K562 (cell line): ENCODE measurements at regions not wholly inside any gene's neighbourhood (a gene's known extent, or its start where the extent isn't known, plus 50 kb on each side); places are given as distances from the start of the nearest gene placed in this dataset.

Experiments
- ATAC-seq: fragments of 200-7000 bp; cut with Tn5 transposase; 3 replicates; pipeline ENCODE4 v1.9.1; 2020; ENCODE audit warnings: moderate library complexity
- BruUV-seq: library from RNA; stranded (reverse); fragments of 400-500 nt; replicated peaks from 2 replicates; lab custom pipeline; 2021; lab: Mats Ljungman, UMichigan
- CTCF ChIA-PET: fragments of 300-600 bp; formaldehyde crosslinking; extraction: SDS; loops from one replicate; lab custom pipeline; 2021; ENCODE audit warnings: low intra/inter-chr PET ratio; lab: Yijun Ruan, JAX
- POLR2A ChIA-PET: fragments of 300-600, 350-650 bp; sonication (Branson Sonifier 250); formaldehyde crosslinking; extraction: SDS; loops from one replicate; lab custom pipeline; 2021; ENCODE audit warnings: antibody characterized with exemption, inconsistent platforms; lab: Yijun Ruan, JAX
- DNase-seq, 4 experiments: peaks; one replicate each; pipeline versions ENCODE4 v3.0.0 to v3.0.0-alpha.2; 2011 to 2018; ENCODE audit warnings: low spot score in 3 of 4, mixed read lengths in 3 of 4; ENCODE audit errors: extremely low read depth in 1 of 4
- FAIRE-seq: peaks from 2 replicates; lab custom pipeline; 2011; peaks lifted over from hg19 to GRCh38; lab: Jason Lieb, UNC
- H2AFZ ChIP-seq: 2 replicates; pipeline ENCODE4 v1.6.0; 2011; ENCODE audit warnings: low read depth, low read length, control low read depth, inconsistent platforms
- H3K27ac ChIP-seq: fragments of 200-600 bp; 3 replicates; pipeline ENCODE4 v1.8.0; 2011; ENCODE audit warnings: low read depth, mild to moderate bottlenecking, control low read depth, inconsistent platforms, low read length, moderate library complexity, mixed read lengths; ENCODE audit errors: extremely low read depth
- H3K27me3 ChIP-seq, 2 experiments: fragments of 300-600 bp in 1 of 2; 2 replicates in 1 of 2; 3 replicates in 1 of 2; pipeline versions ENCODE4 v1.6.0 to v1.8.0; 2011; ENCODE audit warnings: inconsistent platforms in 2 of 2, low read length in 2 of 2, mild to moderate bottlenecking in 1 of 2, mixed read lengths in 1 of 2, moderate library complexity in 1 of 2; ENCODE audit not compliant: control insufficient read depth in 2 of 2, insufficient read depth in 2 of 2
- H3K36me3 ChIP-seq: fragments of 300-600 bp; 3 replicates; pipeline ENCODE4 v1.8.0; 2011; ENCODE audit warnings: mild to moderate bottlenecking, low read length, inconsistent platforms; ENCODE audit not compliant: control insufficient read depth, insufficient read depth
- H3K4me1 ChIP-seq, 2 experiments: fragments of 200-600 bp in 1 of 2; replicated peaks in 1 of 2; 2 replicates in 1 of 2; 3 replicates in 1 of 2; pipeline versions ENCODE4 v1.5.1 to v1.8.0; 2011; ENCODE audit warnings: inconsistent platforms in 2 of 2, low read length in 2 of 2, mild to moderate bottlenecking in 1 of 2, mixed read lengths in 1 of 2, moderate library complexity in 1 of 2; ENCODE audit not compliant: control insufficient read depth in 2 of 2, insufficient read depth in 2 of 2
- H3K4me2 ChIP-seq: 2 replicates; pipeline ENCODE4 v1.6.1; 2011; ENCODE audit warnings: low read length, control low read depth, inconsistent platforms, mixed read lengths; ENCODE audit not compliant: insufficient read depth
- H3K4me3 ChIP-seq: fragments of 200-600 bp; sonication (generic), shearing (Covaris generic); 2 replicates; pipeline ENCODE4 v1.5.1; 2016; ENCODE audit warnings: control low read depth, inconsistent platforms
- H3K79me2 ChIP-seq: fragments of 200-600 bp; 3 replicates; pipeline ENCODE4 v1.8.0; 2011; ENCODE audit warnings: low read length, inconsistent platforms; ENCODE audit not compliant: control insufficient read depth, insufficient read depth
- H3K9ac ChIP-seq, 2 experiments: 2 replicates each; pipeline versions ENCODE4 v1.6.0 to v1.6.1; 2011; ENCODE audit warnings: low read depth in 2 of 2, low read length in 2 of 2, control low read depth in 1 of 2, inconsistent platforms in 1 of 2, mild to moderate bottlenecking in 1 of 2, mixed read lengths in 1 of 2; ENCODE audit not compliant: insufficient read depth in 1 of 2
- H3K9me1 ChIP-seq: one replicate; pipeline ENCODE4 v1.6.0; 2011; ENCODE audit warnings: inconsistent platforms, mild to moderate bottlenecking, low read length, moderate library complexity; ENCODE audit not compliant: control insufficient read depth, insufficient read depth
- H3K9me3 ChIP-seq: replicated peaks from 2 replicates; pipeline ENCODE4 v1.5.1; 2011; ENCODE audit warnings: low read depth, low read length, inconsistent platforms; ENCODE audit not compliant: control insufficient read depth, insufficient read depth
- H4K20me1 ChIP-seq: replicated peaks from 2 replicates; pipeline ENCODE4 v1.6.1; 2011; ENCODE audit warnings: low read length, inconsistent platforms, mixed read lengths; ENCODE audit not compliant: control insufficient read depth, insufficient read depth
- DDX20 ChIP-seq: fragments of 450-650 bp; IDR thresholded peaks from 2 replicates; pipeline ENCODE4 v1.6.1; 2016; ENCODE audit warnings: missing genetic modification characterization, low read depth, mild to moderate bottlenecking, missing compliant biosample characterization, moderate library complexity
- FOXM1 ChIP-seq, 2 experiments: fragments of 450-650 bp in 1 of 2; sonication (generic) in 1 of 2; formaldehyde crosslinking in 1 of 2; IDR thresholded peaks; 2 replicates each; pipeline versions ENCODE4 v1.6.1 to v1.9.0; 2017 to 2022; ENCODE audit warnings: low read depth in 2 of 2, mild to moderate bottlenecking in 2 of 2, missing genetic modification reagents in 1 of 2, moderate library complexity in 1 of 2
- HES1 ChIP-seq: fragments of 450-650 bp; IDR thresholded peaks from 2 replicates; pipeline ENCODE4 v1.6.1; 2016; ENCODE audit warnings: low read depth, mild to moderate bottlenecking, moderate library complexity
- HINFP ChIP-seq: fragments of 450-650 bp; conservative IDR thresholded peaks from 2 replicates; pipeline ENCODE4 v1.6.1; 2016; ENCODE audit warnings: missing genetic modification characterization, low read depth, mild to moderate bottlenecking, control low read depth, missing compliant biosample characterization
- NELFE ChIP-seq: IDR thresholded peaks from 2 replicates; pipeline ENCODE4 v1.6.1; 2011; ENCODE audit warnings: mild to moderate bottlenecking; ENCODE audit not compliant: insufficient read depth, insufficient read length
- RBM34 ChIP-seq: fragments of 200-400 bp; formaldehyde crosslinking; IDR thresholded peaks from 2 replicates; pipeline ENCODE4 v1.6.1; 2018; ENCODE audit warnings: low read length, borderline replicate concordance; ENCODE audit not compliant: insufficient read depth
- SMARCA4 ChIP-seq: fragments of 450-650 bp; IDR thresholded peaks from 2 replicates; pipeline ENCODE4 v1.6.1; 2016
- STAG1 ChIP-seq: sonication (generic); formaldehyde crosslinking; IDR thresholded peaks from 2 replicates; pipeline ENCODE4 v1.5.0; 2020; ENCODE audit warnings: missing genetic modification reagents, borderline replicate concordance
- TBL1XR1 ChIP-seq, 2 experiments: IDR thresholded peaks; 2 replicates each; pipeline ENCODE4 v1.6.1; 2012; ENCODE audit warnings: improper control_type of control experiment in 2 of 2, low read length in 2 of 2, mild to moderate bottlenecking in 1 of 2
- U2AF1 ChIP-seq: fragments of 200-400 bp; formaldehyde crosslinking; optimal IDR thresholded peaks from 2 replicates; pipeline ENCODE3; 2017; ENCODE audit warnings: mild to moderate bottlenecking, low read depth, low read length, moderate library complexity
- WGBS: fragments of 100-300 bp; shearing (Covaris generic); methylation state at CpG from one replicate; pipeline ENCODE4 v1.1.6; 2016; ENCODE audit warnings: low coverage, mixed read lengths; ENCODE audit not compliant: insufficient coverage; ENCODE audit errors: missing lambda C conversion rate; 5-methylcytosine and 5-hydroxymethylcytosine counted together
- in situ Hi-C: fragments of 300-500 bp; cut with MboI; formaldehyde crosslinking; loops from 4 replicates; pipeline ENCODE4 v1.15.0; 2018; ENCODE audit warnings: inconsistent platforms, mixed read lengths
- intact Hi-C: fragments of 100-400 bp; cut with micrococcal nuclease; formaldehyde crosslinking; loops from 2 replicates; pipeline ENCODE4 v1.14.2; 2022

DNA sequence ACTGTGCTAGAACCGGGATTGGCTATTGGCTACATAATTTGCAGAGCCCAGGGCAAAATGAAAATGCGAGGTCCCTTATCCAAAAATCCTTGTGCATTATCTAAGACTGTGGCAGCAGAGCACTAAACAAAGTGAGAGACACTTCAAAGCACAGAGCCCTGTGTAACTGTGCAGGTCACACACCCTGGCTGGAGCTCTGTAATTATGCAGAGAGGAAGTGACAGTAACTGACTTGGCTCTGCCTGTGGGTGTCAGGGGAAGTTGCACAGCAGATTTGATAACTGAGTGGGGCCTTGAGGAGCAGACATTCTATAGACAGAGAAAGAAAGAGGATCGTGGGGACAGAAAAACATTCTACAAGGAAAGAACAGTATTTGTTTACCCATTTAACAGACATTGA is 173.5 kb upstream of the FMR1 start:
- no peak overlapping the region for H3K27ac ChIP-seq
- no peak for ATAC-seq
- H3K4me1 ChIP-seq = no peaks in the 10 kb centered on the region
- H3K4me2 ChIP-seq = no peak overlapping the region
- no peaks in the 10 kb centered on the region for H3K36me3 ChIP-seq
- FAIRE-seq = no peak
- H3K79me2 ChIP-seq = no peaks in the 10 kb centered on the region
- TF ChIP-seq NELFE (no peak), STAG1 (CRISPR knock-in tag) (no peak), U2AF1 (no peak), SMARCA4 (no peak), HES1 (no peak), FOXM1 (IDR thresholded peaks at IDR 0.05; ENCODE audit: low read depth) (no peak), FOXM1 (CRISPR knock-in tag; IDR thresholded peaks at IDR 0.05; ENCODE audit: low read depth) (no peak), DDX20 (tag) (no peak), HINFP (no peak), TBL1XR1 (IDR thresholded peaks at IDR 0.05; ENCODE audit: low read length in 2 of 2) (no peak), RBM34 (no peak)
- 0% methylated on average over 3 of the region's 3 CpGs for WGBS
- no peaks in the 10 kb centered on the region for H3K27me3 ChIP-seq
- no peak overlapping the region for H3K9ac ChIP-seq
- H3K9me3 ChIP-seq = no peaks in the 10 kb centered on the region
- no peaks in the 10 kb centered on the region for H3K9me1 ChIP-seq
- no peak overlapping the region for H3K4me3 ChIP-seq
- no peaks in the 10 kb centered on the region for H4K20me1 ChIP-seq
- intact Hi-C loops = no loop called here
- DNase-seq = no peak
- in situ Hi-C loops = no loop called here
- no TSS peak for BruUV-seq
- no peak overlapping the region for H2AFZ ChIP-seq
- CTCF ChIA-PET = no interaction called here
- POLR2A ChIA-PET = no interaction called here
